ENCODE measurements at regions not wholly inside any gene's neighbourhood (a gene's known extent, or its start where the extent isn't known, plus 50 kb on each side); places are given as distances from the start of the nearest gene placed in this dataset.

GRCh38 chr6:113488812-113489685, 368.1 kb upstream of the MARCKS start:
- H3K36me3 ChIP-seq: no peaks in the 10 kb centered on the region
- no peak for TF ChIP-seq CTCF (IDR thresholded peaks at IDR 0.05)

GRCh38 chr6:113489952-113490746, 367.0 kb upstream of the MARCKS start:
- no peak for DNase-seq (ENCODE audit: low spot score)
- no peaks in the 10 kb centered on the region for H3K36me3 ChIP-seq
- no peaks in the 10 kb centered on the region for H3K4me1 ChIP-seq
- no peak for TF ChIP-seq CTCF (IDR thresholded peaks at IDR 0.05)
- no peaks in the 10 kb centered on the region for H3K9me3 ChIP-seq
- no peak overlapping the region for H3K27ac ChIP-seq
- no peaks in the 10 kb centered on the region for H3K27me3 ChIP-seq
- H3K4me3 ChIP-seq: no peak overlapping the region

More at GRCh38 chr6:113488812-113489685, 368.1 kb upstream of the MARCKS start:
- Histone ChIP-seq H3K4me1 (no peaks in the 10 kb centered on the region), H3K27ac (no peak overlapping the region), H3K27me3 (no peaks in the 10 kb centered on the region), H3K4me3 (no peak overlapping the region), H3K9me3 (no peaks in the 10 kb centered on the region)
- no peak for DNase-seq (ENCODE audit: low spot score)

GRCh38 chr6:113491376-113491775, 365.8 kb upstream of the MARCKS start:
- Histone ChIP-seq H3K27me3 (no peaks in the 10 kb centered on the region), H3K4me3 (no peak overlapping the region), H3K36me3 (no peaks in the 10 kb centered on the region), H3K4me1 (no peaks in the 10 kb centered on the region), H3K9me3 (no peaks in the 10 kb centered on the region), H3K27ac (no peak overlapping the region)
- no peak for TF ChIP-seq CTCF (IDR thresholded peaks at IDR 0.05)
- DNase-seq (ENCODE audit: low spot score): no peak

GRCh38 chr6:113493991-113494390, 363.2 kb upstream of the MARCKS start:
- no peak for TF ChIP-seq CTCF (IDR thresholded peaks at IDR 0.05)
- Histone ChIP-seq H3K27ac (no peak overlapping the region), H3K9me3 (no peaks in the 10 kb centered on the region), H3K36me3 (no peaks in the 10 kb centered on the region), H3K4me3 (no peak overlapping the region), H3K27me3 (no peaks in the 10 kb centered on the region), H3K4me1 (no peaks in the 10 kb centered on the region)
- DNase-seq (ENCODE audit: low spot score): no peak

- no peaks in the 10 kb centered on the region for H3K36me3 ChIP-seq
- no peak for DNase-seq (ENCODE audit: low spot score)
- no peaks in the 10 kb centered on the region for H3K9me3 ChIP-seq
- TF ChIP-seq CTCF (IDR thresholded peaks at IDR 0.05): no peak
- H3K27ac ChIP-seq: no peak overlapping the region
- no peak overlapping the region for H3K4me3 ChIP-seq
- no peaks in the 10 kb centered on the region for H3K4me1 ChIP-seq
- no peaks in the 10 kb centered on the region for H3K27me3 ChIP-seq
Observed at GRCh38 chr6:113495521-113495920, 361.6 kb upstream of the MARCKS start.
